Fibroblast of skin of left biceps (primary cell): ENCODE measurements at regions not wholly inside any gene's neighbourhood (a gene's known extent, or its start where the extent isn't known, plus 50 kb on each side); places are given as distances from the start of the nearest gene placed in this dataset.
"Not testable (repeated sequence)": the region's sequence is repeated elsewhere in the genome, so short reads cannot be mapped to it uniquely, and the experiment has no call there.

Experiments
- DNase-seq, 2 experiments: peaks; one replicate each; pipeline ENCODE4 v3.0.0-alpha.2; 2013; ENCODE audit warnings: low read depth in 2 of 2

- DNase-seq = no peak
These were observed 360.6 kb upstream of the HNRNPA3 start for GRCh38 chr2:176851889-176852483.

- no peak for DNase-seq
These were observed 359.9 kb upstream of the HNRNPA3 start for GRCh38 chr2:176852667-176853066.

GRCh38 chr2:176854062-176854461, 358.5 kb upstream of the HNRNPA3 start:
- DNase-seq = no peak

GRCh38 chr2:176854878-176855277, 357.7 kb upstream of the HNRNPA3 start:
- DNase-seq = no peak

- no peak for DNase-seq
These were observed 355.9 kb upstream of the HNRNPA3 start for GRCh38 chr2:176856683-176857082.

GRCh38 chr2:176865336-176865735, 347.3 kb upstream of the HNRNPA3 start:
- no peak for DNase-seq

- DNase-seq = no peak
These were observed 340.2 kb upstream of the HNRNPA3 start for GRCh38 chr2:176872406-176872805.

- no peak for DNase-seq
These were observed 339.2 kb upstream of the HNRNPA3 start for GRCh38 chr2:176873403-176873802.

- no peak for DNase-seq
These were observed 336.0 kb upstream of the HNRNPA3 start for GRCh38 chr2:176876493-176877103.

GRCh38 chr2:176879426-176879995, 333.1 kb upstream of the HNRNPA3 start:
- DNase-seq = no peak

GRCh38 chr2:176882045-176882444, 330.5 kb upstream of the HNRNPA3 start:
- DNase-seq = not testable (repeated sequence)

GRCh38 chr2:176885001-176885643, 327.5 kb upstream of the HNRNPA3 start:
- no peak for DNase-seq

- DNase-seq = no peak
These were observed 326.9 kb upstream of the HNRNPA3 start for GRCh38 chr2:176885661-176886060.

GRCh38 chr2:176891105-176891504, 321.5 kb upstream of the HNRNPA3 start:
- no peak for DNase-seq

- DNase-seq = no peak
These were observed 320.7 kb upstream of the HNRNPA3 start for GRCh38 chr2:176891857-176892256.

GRCh38 chr2:176892676-176893226, 319.8 kb upstream of the HNRNPA3 start:
- no peak for DNase-seq

GRCh38 chr2:176895158-176895557, 317.4 kb upstream of the HNRNPA3 start:
- DNase-seq = no peak

- DNase-seq = no peak
These were observed 310.1 kb upstream of the HNRNPA3 start for GRCh38 chr2:176902454-176902853.

- DNase-seq = not testable (repeated sequence)
These were observed 308.5 kb upstream of the HNRNPA3 start for GRCh38 chr2:176904053-176904452.

GRCh38 chr2:176907341-176907740, 305.3 kb upstream of the HNRNPA3 start:
- no peak for DNase-seq

GRCh38 chr2:176910828-176911227, 301.8 kb upstream of the HNRNPA3 start:
- no peak for DNase-seq

- no peak for DNase-seq
These were observed 298.6 kb upstream of the HNRNPA3 start for GRCh38 chr2:176913955-176914354.

GRCh38 chr2:176914371-176914770, 298.2 kb upstream of the HNRNPA3 start:
- DNase-seq = no peak
